Tibial artery (tissue), 4 donors: ENCODE measurements at regions not wholly inside any gene's neighbourhood (a gene's known extent, or its start where the extent isn't known, plus 50 kb on each side); places are given as distances from the start of the nearest gene placed in this dataset.

Experiments
- DNase-seq, 2 donors: peaks; one replicate each; pipeline ENCODE4 v3.0.0-alpha.2; 2019
- H3K27ac ChIP-seq, 2 donors: fragments of 200-600 bp; sonication (generic) in 1 of 2; 1 replicate in 1 of 2; 2 replicates in 1 of 2; pipeline ENCODE4 v1.5.1; 2018 to 2019; ENCODE audit warnings: mild to moderate bottlenecking in 1 of 2
- H3K27me3 ChIP-seq, 2 donors: fragments of 200-600 bp; sonication (generic) in 1 of 2; one replicate each; pipeline versions ENCODE4 v1.5.1 to v1.6.0; 2016 to 2019
- H3K36me3 ChIP-seq, 3 donors: fragments of 200-600 bp; sonication (generic) in 2 of 3; one replicate each; pipeline ENCODE4 v1.5.1; 2016 to 2019; ENCODE audit warnings: mild to moderate bottlenecking in 2 of 3
- H3K4me1 ChIP-seq, 4 donors: fragments of 200-600 bp; sonication (generic) in 2 of 4; 1 replicate in 3 of 4; 2 replicates in 1 of 4; pipeline ENCODE4 v1.5.1; 2016 to 2019
- H3K4me3 ChIP-seq, 2 donors: fragments of 200-600 bp; sonication (generic) in 1 of 2; 1 replicate in 1 of 2; 2 replicates in 1 of 2; pipeline ENCODE4 v1.5.1; 2018 to 2019; ENCODE audit warnings: mild to moderate bottlenecking in 2 of 2
- H3K9me3 ChIP-seq, 3 donors: fragments of 200-600 bp; sonication (generic) in 1 of 3; one replicate each; pipeline ENCODE4 v1.5.1; 2016 to 2019
- intact Hi-C: fragments of 100-400 bp; cut with DNase I; formaldehyde crosslinking; loops from one replicate; pipeline ENCODE4 v1.15.0; 2023; ENCODE audit warnings: low total_unique reads
- TF ChIP-seq, protein P1 (sequence below), 2 experiments: fragments of 200-600 bp in 1 of 2; fragments of 450-650 bp in 1 of 2; IDR thresholded peaks; one replicate each; pipeline ENCODE4 v1.5.1; 2017 to 2019; ENCODE audit warnings: antibody characterized with exemption in 2 of 2, mild to moderate bottlenecking in 1 of 2, moderate library complexity in 1 of 2

DNA sequence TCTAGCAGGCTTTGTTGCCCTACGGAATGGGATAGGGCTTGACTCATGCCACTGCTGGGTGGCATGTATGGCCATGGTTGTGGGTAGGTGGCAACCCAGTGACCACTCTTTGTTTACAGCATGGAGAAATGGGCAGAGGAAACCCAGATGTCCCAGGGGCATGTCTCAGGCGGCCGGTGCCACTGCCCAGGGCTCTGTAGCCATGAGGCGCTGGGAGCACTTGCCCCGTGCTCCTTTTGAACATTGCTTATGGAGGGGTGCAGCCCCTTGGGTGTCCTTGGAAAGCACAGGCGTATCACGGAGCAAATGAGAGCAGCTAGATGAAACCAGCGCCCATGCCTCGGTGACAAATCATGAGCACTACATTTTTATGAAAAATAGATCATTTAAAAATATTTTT, 212.5 kb upstream of the ECI2 start:
- intact Hi-C loops = no loop called here
- TF ChIP-seq, protein P1, sequence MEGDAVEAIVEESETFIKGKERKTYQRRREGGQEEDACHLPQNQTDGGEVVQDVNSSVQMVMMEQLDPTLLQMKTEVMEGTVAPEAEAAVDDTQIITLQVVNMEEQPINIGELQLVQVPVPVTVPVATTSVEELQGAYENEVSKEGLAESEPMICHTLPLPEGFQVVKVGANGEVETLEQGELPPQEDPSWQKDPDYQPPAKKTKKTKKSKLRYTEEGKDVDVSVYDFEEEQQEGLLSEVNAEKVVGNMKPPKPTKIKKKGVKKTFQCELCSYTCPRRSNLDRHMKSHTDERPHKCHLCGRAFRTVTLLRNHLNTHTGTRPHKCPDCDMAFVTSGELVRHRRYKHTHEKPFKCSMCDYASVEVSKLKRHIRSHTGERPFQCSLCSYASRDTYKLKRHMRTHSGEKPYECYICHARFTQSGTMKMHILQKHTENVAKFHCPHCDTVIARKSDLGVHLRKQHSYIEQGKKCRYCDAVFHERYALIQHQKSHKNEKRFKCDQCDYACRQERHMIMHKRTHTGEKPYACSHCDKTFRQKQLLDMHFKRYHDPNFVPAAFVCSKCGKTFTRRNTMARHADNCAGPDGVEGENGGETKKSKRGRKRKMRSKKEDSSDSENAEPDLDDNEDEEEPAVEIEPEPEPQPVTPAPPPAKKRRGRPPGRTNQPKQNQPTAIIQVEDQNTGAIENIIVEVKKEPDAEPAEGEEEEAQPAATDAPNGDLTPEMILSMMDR (IDR thresholded peaks at IDR 0.05) = no peak
- DNase-seq = no peak
- Histone ChIP-seq H3K36me3 (no peaks in the 10 kb centered on the region), H3K27ac (no peak overlapping the region), H3K4me1 (peaks cover 0 to 17% (median 14%) of the 10 kb centered on the region in 4 donors), H3K4me3 (no peak overlapping the region), H3K9me3 (no peaks in the 10 kb centered on the region), H3K27me3 (no peaks in the 10 kb centered on the region)

DNA sequence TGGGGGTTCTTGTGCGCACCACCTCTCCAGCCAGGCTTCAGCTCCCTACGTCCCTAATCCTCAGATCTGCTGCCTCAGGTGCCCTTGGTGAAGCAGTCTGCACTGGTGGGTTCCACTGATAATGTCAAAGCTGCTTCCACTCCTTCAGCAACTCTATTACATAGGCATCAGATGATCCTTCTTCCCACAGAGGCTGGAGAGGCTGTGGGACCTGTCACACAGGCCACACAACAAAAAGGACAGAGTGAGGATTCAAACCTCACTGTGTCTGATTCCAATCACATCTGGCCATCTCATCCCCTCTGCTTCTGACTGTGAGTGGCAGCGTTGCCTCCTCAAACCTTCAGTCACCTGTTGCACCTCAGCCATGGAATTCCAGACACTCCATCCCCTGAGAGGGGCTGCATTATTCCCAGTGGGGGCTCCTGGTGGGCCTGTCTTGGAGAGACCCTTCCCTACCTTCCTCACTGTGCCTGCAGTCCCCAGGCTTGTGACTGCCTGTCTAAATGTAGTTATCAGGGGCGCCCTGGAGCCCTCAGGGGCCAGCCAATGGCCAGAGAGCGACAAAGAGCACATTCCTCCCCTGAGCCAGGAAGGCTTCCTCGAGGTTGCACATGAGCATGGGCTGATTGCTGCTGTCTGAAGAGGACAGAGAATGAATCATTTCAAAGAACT, 211.4 kb upstream of the ECI2 start:
- TF ChIP-seq, protein P1 (IDR thresholded peaks at IDR 0.05) = no peak
- H3K27me3 ChIP-seq = no peaks in the 10 kb centered on the region
- no peak for DNase-seq
- no peak overlapping the region for H3K4me3 ChIP-seq
- H3K36me3 ChIP-seq = no peaks in the 10 kb centered on the region
- H3K9me3 ChIP-seq = no peaks in the 10 kb centered on the region
- peaks cover 0 to 7% (median 4%) of the 10 kb centered on the region in 4 donors for H3K4me1 ChIP-seq
- no peak overlapping the region for H3K27ac ChIP-seq
- intact Hi-C loops = no loop called here

DNA sequence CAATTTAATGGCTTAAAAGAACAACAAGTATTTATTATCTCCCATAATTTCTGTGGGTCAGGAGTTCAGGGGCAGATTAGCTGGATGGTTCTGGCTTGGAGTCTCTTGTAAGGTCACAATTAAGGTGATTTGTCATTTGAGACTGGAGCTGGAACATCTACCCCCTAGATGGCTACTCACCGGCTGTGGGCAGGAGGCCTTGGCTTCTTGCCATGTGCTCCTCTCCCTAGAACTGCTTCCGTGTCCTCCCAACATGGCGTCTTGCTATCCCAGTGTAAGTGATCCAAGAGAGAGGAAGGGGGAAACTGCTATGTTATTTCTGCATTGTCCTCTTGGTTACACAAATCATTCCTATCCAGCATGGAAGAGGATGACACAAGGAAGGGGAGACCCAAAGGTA, 210.2 kb upstream of the ECI2 start:
- DNase-seq = no peak
- no peak overlapping the region for H3K4me3 ChIP-seq
- intact Hi-C loops = no loop called here
- no peaks in the 10 kb centered on the region for H3K27me3 ChIP-seq
- no peaks in the 10 kb centered on the region for H3K4me1 ChIP-seq
- H3K9me3 ChIP-seq = no peaks in the 10 kb centered on the region
- TF ChIP-seq, protein P1 (IDR thresholded peaks at IDR 0.05) = no peak
- no peaks in the 10 kb centered on the region for H3K36me3 ChIP-seq
- H3K27ac ChIP-seq = no peak overlapping the region

DNA sequence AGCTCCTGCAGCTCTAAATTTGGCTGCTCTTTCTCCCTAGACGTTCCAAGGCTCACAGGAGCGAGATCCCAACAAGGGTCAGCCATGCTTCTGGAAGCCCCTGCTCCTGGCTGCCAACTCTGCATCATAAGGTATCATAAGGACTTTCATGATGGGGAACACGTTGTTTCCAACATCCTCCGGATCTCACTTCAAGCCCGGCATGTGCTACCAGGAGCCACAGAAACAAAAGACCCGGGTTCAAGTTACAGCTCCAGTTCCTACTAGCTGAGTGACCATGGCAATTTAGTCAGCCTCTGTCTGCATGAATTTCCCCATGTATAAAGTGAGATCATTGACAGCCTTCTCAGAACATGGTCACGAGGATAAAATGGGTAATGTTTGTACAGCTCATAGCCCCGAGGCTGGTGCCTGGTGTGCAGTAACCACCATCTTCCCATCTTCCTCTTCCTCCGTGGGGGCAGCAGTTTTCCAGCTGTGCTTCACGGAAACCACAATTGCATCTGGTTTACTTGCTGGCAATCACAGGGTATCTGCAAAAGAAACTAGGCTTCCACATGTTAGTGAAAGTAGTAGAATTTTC, 209.0 kb upstream of the ECI2 start:
- intact Hi-C loops = no loop called here
- H3K27me3 ChIP-seq = no peaks in the 10 kb centered on the region
- H3K27ac ChIP-seq = no peak overlapping the region
- H3K4me3 ChIP-seq = no peak overlapping the region
- DNase-seq = no peak
- no peaks in the 10 kb centered on the region for H3K4me1 ChIP-seq
- TF ChIP-seq, protein P1 (IDR thresholded peaks at IDR 0.05) = no peak
- no peaks in the 10 kb centered on the region for H3K9me3 ChIP-seq
- no peaks in the 10 kb centered on the region for H3K36me3 ChIP-seq

DNA sequence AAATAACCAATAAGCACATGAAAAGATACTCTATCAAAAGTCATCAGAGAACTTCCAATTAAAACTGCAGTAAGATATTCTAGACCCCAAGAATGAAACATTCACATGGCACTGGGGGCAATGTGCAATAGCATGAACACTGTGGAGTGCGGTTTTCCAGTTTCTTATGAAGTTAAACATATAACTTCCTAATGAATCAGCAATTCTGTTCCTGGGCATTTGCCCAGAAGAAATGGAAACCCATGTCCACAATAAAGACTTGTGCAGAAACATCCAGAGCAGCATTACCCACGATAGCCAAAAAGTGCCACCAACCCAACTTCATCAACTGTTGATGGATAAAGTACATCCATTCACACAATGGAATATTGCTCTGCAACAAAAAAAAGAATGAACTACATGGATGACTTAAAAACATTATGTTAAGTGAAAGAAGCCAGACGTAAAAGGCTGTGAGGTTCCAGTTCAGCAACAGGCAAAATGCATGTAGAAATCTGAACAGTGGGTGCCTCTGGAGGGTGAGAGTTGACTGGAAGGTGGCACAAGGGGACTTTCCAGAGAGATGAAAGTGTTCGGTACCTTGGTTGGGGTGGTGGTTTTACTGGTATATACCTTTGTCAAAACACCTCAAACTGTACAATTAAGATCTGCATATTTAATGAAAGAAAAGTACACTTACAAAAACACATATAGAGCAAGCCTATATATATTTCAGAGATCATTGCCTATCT, 207.2 kb upstream of the ECI2 start:
- Histone ChIP-seq H3K4me3 (no peak overlapping the region), H3K27me3 (no peaks in the 10 kb centered on the region), H3K36me3 (no peaks in the 10 kb centered on the region), H3K4me1 (no peaks in the 10 kb centered on the region), H3K9me3 (no peaks in the 10 kb centered on the region), H3K27ac (no peak overlapping the region)
- DNase-seq = no peak
- TF ChIP-seq, protein P1 (IDR thresholded peaks at IDR 0.05) = no peak
- intact Hi-C loops = no loop called here
